Stimulated activated CD8-positive, alpha-beta memory T cell treated with anti-CD3 and anti-CD28 coated beads, Interleukin-12 subunit alpha, Interleukin-12 subunit beta, amount 100 ng/mL, for 1 hour (primary cell): ENCODE measurements at regions not wholly inside any gene's neighbourhood (a gene's known extent, or its start where the extent isn't known, plus 50 kb on each side); places are given as distances from the start of the nearest gene placed in this dataset.

Source experiments
- DNase-seq: peaks from one replicate; pipeline ENCODE4 v3.0.0-alpha.2; 2020; ENCODE audit warnings: low read depth

DNA sequence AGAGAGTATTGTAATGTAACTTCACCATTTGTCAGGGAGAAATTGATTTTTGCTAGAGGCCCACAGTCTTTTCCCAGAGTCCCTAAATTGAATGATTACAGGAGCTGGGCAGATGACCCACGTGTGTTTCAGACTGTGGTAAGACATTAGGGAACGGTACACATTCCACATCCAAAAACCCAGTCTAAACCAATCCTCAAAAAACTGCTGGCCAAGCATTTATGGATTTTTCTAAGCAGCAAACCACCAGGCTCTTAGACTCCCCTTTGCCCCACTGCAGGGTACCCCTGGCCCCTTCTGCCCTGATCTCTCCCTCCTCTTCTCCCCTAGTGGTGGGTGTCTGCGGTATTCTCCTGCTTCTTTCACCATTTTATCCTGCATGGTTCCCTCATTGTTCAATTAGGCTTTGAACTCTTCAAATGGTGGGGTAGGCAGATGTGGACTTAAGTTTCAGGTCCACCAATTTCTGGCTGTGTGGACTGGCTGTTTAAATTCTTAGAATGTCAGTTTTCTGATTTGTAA is 135.5 kb upstream of the SORCS3 start:
- DNase-seq, result no peak

DNA sequence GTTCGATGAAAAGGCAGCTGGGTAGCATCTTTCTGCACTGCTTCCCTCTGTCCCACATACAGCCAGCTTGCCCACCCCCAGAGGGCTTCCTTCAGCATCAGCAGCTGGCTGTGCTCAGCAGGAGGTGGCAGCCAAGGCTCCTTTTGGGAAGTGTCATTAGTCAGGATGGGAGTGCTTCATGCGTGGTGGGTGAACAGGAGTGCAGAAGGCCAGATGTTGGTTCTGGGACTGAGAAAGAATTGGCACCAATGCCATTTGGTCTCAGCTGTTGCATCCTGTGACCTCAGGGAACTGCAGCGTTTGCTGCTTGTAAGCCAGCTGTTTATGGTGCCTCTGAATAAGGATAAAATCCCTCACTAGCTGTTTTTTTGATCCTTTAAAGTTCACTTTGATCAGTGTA is 131.1 kb upstream of the SORCS3 start:
- DNase-seq, result no peak

DNA sequence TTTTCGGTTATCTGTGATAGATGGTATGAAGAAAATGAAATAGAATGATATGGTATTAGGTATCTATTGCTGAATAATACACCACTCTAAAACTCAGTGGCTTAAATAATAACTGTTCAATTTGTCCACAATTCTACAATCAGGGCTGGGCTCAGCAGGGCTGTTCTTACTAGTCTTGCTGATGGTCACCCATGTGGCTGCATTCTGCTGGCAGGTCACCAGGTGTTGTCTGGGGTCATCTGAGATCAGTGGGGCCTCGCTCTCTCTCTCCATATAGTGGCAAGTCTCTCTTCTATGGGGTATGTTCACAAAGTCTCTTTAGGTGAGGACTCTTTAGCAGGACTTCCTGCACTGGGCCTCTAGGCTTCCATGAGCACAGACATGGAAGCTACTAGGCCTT is 130.4 kb upstream of the SORCS3 start:
- no peak for DNase-seq

DNA sequence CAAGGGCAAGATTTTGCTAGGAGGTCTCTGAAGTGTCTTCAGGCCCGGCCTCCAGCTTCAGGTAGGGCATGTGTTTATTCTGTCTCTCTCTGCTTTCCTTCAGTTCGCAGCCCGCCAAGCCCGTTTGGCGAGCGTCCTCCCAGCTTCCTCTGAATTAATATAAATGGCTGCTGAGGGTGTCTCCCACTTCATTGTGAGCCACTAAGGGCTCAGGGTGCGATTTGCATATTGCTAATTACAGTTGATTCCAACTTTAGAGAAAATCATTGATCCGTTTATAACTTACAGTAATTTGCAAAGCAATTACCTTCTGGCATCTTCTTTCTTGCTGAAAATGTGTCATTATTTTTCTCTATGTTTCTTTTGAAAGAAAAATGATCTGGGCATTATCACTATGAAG is 128.3 kb upstream of the SORCS3 start:
- DNase-seq, result no peak

DNA sequence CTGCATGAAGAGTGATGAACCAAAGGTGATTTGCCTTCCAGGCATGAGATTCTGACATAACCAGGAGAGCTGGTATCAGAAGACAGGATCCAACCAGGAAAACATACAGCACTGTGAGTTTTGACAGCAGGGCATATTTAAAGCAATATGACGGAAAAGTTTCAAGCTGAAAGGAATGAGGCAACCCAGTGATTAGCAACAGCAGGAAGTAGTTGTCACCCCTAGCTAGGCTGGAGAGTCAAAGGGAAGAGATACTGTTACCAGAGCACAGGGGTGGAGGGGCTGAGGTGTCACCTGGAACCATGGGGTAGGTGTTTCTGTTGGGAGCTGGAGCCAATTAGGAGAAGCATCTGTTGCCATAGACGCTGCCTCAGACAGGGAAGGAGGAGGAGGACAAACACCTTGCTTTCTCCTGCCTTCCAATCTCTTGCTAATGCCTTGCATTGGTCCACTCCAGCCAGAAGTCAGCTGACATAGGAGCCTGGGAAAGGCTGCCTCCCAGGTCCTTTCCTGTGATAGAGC is 125.4 kb upstream of the SORCS3 start:
- DNase-seq, result no peak

DNA sequence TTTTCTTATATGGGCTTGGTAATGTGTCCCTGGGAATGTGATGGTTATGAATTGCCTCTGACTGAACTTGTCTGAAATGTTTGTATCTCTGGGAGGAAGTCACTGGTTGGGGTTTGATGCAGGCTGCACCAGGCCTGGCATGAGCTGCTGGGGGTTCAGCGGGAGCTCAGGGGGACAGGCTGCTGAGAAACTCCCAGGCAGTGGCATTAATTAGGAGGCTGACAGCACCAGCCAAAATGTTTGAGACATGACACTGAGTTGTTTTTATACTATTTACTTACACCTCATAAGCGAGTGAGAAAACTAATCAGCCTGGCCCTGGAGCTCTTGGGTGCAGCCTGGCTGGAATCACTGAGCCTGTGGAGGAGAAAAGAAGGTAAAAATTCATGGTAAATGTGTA is 124.1 kb upstream of the SORCS3 start:
- no peak for DNase-seq

DNA sequence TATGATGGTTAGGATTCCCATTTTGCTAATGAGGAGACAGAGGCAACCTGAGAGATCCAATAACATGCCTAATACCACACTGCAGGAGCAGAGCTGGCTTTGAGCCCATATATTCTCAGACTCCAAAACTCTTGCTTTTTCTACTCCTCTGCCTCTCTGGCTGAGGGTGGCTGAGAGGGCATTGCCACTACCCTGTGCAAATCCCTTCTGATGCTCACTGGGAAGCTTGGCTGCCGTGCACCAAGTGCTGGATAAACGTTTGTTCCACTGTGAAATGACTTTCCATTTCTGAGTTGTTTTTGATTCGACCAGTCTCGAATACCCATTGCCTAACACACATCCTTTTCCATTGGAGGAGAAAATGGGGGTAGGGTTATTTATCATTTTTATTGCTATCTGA is 123.1 kb upstream of the SORCS3 start:
- no peak for DNase-seq

DNA sequence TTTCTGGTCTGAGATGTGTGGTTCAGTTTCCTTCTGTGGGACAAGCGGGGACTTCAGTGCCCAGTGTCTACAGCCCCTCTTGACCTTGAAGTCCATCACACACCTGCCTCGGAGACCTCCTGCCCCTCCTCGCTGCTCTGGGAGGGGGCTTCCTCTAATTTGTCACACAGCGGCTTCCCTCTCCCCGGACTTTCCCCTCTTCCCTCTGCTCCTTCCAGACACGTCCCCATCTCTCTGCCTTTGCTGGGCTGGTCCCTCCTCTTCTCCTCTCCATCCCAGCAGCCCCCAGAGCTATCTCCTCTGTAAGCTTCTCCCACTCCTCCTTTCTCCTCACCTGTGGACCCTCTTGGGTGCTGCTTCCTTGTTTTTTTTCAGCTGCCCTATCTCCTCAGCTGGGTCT is 122.2 kb upstream of the SORCS3 start:
- DNase-seq, result no peak

DNA sequence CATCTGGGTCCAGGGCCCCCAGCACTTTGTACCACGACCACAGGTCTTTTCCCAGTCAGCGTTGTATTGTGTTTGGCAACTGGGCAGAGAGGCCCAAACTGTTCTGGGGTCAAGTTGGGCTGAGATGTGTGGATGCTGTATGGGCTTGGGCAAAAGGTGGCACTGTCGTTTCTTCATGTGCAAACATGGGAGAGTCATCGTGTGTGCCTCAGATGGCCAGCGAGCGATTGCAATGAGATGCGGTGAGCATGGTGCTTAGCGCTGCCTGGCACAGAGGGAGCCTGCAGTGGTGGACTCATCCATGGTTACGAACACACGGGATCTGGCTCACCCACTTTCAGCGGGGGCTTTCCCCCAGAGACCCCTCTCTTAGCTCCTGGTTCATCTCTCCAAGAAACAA is 120.4 kb upstream of the SORCS3 start:
- DNase-seq, result no peak

DNA sequence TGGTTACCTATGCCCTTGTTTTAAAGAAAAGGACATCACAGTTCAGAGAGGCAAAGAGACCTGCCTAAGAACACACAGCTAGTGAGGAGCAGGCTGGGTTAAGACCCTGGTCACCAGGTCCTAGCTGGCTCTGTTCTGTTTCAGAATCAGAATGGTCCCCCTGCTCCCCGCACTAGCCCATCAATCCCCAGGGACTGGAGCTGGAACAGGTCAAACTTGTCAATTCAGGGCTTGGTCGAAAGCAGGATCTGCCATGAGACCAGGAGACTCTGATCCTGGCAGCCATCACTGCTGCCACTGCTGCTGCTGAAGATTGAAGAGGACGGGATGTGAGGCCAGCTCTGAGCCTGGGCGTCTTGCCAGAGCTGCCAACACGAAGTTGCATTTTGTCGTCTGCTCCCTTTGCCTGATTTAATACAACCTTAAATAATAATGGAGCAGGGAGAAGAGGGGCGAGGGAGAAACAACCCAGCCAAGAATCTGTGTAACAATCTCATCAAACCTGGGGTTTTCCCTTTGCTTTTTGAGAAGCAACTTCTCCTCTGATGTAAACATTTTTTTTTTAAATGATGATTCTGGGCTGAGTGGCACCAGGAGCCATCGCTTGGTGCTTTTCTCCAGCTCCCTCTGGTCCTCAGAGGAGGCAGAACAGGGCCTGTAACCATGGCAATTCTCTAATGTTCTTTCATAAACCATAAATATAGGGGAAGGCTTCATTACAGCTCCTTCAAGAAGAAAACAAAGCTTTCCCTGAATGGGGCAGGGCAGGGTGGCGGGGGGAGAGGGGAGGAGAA is 119.0 kb upstream of the SORCS3 start:
- no peak for DNase-seq

DNA sequence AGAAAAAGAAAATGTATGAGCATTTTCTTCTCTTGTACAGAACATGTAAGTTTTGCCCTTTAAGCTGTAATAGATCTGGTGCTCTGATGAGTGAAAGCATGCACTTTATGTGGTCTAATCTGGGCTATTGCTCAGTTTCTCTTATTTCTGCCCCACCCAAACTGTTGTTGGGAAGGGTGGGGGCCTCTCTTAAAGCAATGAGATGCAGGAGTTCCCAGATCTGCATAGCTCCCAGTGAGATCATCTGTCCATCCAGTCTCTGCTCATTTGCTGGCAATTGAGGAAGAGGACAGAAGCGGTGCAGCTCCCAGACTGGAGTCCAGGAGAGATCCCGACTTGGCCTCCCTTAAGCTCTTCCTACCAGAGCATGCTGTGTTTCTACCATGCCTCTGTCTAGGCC is 114.9 kb upstream of the SORCS3 start:
- no peak for DNase-seq

DNA sequence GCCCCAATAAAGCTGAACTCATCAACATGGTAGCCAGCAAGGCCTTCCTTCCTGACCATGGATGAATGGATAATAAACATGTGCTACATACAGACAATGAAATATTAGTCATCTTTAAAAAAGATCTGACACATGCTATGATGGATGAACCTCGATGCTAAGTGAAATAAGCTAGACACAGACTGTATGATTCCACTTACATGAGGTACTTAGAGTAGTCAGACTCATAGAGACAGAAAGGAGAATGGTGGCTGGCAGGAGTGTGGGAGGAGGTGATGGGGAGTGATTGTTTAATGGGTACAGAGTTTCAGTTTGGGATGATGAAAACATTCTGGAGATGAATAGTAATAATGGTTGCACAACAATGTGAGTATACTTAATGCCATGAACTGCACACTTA is 114.1 kb upstream of the SORCS3 start:
- no peak for DNase-seq

DNA sequence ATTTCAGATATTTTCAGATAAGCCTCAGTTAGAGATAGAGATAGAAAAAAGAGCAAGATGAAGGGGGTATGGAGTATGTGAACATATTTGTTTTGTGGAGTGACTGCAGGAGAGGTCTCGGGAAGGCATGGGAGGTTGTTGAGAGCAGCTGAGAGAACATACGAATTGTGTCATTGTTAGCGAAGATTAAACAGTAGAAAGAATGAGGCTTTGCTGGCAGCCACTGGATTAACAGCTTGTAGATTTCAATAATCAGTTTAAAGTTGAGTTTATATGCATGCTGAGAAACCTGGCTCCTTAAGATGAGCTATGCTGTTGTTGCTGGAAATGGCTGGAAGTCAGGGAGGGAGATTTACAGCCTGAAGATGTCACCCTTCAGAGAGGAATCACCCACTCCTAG is 100.9 kb upstream of the SORCS3 start:
- no peak for DNase-seq

DNA sequence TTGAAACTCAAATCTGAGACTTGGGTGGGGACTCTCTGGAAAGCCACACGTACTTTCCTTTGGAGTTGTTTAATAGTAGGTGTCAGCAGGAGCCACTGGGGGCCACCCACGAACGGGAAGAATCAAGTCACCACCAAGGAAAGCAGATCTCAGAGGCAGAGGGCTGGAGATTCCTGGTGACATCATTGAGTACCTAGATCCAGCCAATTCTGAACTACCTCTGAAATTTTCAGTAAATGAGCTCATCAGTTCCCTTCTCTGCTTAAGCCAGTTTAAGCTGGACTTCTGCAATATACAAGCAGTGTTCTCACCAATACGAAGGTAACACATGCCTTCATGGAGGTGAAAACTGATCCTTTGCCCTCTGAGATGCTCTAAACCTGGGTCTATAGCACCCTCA is 99.3 kb upstream of the SORCS3 start:
- no peak for DNase-seq

DNA sequence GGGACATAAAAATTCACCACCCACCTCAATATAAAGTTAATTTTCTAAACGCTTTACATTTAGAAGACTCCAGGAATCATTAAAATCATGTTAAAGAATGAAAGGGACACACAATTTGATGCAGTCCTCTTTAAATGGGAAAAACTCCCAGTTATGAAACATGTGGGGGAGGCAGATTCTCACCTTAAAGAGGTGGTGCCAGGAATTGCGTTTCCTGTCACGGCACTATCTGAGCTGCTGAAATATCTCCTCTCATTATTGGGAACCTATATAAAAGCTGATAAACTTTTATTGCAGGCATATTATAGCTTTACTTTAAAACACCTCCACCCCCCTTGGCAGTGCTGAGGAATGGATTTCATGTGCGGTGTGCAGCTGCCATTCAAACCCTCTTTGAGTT is 94.8 kb upstream of the SORCS3 start:
- DNase-seq, result no peak

DNA sequence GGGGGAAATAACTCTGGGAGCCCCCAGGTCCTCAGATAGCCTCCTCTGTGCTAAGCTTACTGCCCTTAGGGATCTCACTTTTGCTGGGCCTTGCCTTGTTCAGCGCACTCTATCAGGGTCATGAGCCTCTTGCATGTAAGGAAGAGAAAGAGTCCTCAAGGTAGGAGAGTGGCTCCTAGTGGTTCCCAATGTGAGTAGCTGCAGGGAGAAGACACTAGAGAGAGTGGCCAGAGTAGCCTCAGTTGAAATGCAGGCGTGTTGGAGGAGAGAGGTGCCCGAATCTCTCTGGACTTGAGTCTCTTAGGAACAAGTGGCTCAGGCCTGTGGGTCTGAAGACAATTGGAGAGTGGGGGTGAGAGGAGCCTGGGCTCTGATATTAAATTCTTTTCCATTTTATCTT is 94.3 kb upstream of the SORCS3 start:
- no peak for DNase-seq

DNA sequence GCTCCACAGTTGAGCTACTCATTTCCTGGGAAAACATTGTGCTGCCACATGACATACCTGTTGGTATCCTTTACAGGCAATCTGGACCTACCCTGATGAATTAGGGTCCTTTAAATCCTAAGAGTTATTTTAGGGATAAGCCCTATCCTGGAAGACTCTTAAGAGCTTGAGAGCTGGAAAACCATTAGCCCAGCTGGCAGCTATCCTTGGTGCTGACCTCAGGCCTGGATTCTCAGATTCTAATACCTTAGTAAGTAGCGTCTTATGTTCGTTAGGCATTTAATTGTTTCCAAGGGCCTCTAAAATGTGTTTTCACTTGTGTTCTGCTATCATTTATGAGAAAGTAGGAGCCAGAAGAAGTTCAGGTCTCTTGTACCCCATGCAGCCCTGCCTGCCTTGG is 93.0 kb upstream of the SORCS3 start:
- DNase-seq, result no peak

DNA sequence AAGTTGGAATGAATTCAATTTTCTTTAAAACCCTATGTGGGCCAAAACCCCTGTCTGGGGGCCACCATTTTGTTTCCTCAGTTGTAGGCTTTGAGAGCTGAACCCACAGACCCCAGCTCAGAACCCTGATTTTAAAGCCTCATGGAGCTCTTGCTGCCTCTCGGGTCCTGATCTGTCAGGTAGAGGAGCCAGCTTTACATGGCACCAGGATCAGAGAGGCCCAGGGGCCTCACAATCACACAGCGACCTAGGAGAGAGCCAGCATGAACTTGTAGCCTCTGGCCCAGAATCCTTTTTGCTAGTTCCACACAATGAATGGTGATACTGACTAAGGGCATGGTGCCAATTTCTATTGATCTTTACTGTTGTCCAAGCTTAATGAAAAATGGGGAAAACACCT is 84.3 kb upstream of the SORCS3 start:
- no peak for DNase-seq

DNA sequence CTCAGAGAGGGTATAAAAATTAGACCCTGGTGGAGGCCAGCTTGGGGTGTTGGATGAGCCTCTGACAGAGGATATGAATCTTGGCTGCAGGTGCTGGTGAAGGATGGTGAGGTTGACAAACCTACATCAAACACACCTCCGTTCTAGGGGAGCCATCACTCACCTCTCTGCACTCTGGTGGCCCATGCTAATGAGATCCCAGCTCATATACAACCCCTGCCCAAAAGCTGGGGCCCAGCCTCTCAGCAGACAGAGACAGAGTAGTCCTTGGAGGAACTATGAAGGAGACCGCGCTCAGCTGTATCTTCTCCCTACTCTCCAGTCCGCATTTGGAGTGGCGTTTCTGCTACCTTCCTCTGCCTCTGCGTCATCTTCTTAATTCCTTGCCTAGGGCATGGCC is 83.1 kb upstream of the SORCS3 start:
- no peak for DNase-seq

DNA sequence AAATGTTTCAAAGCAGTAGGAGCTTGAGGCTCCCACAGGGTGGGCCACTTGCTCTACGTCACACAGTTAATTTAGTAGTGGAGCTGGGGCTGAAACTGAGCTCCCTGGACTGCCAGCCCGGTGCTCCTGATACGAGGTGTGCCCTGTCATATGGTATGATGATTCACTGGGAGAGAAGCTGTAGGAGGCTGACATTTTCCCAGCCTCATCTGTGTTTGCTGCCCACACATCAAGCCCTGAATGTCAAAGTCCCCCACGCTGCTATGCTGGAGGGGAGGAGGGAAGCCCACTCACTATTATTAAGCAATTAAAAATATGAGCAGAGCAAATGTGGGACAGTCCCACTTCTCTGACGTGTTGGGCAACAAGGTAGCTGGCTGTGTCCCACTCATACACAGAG is 81.2 kb upstream of the SORCS3 start:
- DNase-seq, result no peak

DNA sequence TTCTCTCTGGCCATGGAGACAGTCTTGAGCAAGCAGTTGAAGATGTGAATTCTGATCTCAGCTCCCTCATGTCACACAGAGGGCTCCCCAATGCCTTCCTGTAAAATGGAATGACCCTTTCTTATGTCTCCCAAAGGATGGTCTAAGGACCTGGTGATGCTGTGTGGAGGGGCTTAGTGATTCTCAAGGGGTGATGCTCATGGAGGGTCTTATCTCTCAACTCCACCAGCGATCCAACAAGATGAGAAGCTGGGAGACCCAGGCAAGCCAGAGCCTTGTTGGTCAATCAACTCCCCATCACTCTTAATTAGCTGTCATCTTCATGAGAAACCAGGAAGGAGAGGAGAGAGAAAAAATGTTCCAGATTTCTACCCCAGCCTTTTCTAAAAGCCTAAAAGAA is 78.0 kb upstream of the SORCS3 start:
- no peak for DNase-seq

DNA sequence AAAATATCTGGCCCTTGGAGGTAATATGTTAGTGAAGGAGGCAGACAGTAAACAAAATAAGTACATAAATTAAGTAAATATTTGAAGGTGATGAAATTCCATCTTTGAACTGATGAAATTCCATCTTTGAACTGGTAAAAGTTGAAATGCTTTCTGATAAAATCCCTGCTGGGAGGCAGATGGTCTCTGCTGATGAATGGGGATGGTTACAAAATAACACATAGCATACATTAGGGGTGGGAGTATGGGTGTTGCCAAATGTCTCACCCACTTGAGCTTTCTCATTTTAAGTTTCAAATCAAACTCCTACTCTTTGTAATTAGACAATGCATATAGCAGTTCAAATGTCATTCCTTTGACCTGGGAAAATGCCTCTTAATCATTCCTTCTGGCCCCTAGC is 77.5 kb upstream of the SORCS3 start:
- no peak for DNase-seq

DNA sequence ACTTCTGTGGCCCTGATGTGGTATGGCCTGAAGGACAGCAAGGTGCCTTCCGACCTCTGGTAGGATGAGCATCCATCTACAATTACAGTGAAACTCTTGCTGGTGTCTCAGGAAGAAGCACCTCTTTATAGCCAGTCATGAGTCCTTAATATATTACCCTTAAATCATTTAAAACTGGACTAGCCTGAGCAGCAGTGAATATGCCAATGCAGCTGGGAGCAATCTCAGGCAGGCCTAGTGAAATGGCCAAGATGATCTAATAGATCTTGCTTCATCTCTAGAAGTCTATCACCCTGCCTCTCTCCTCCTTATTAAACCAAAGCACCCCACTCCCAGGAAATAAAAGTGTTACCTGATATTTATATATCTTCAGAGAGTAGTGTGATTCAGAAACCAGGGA is 66.7 kb upstream of the SORCS3 start:
- DNase-seq, result no peak

DNA sequence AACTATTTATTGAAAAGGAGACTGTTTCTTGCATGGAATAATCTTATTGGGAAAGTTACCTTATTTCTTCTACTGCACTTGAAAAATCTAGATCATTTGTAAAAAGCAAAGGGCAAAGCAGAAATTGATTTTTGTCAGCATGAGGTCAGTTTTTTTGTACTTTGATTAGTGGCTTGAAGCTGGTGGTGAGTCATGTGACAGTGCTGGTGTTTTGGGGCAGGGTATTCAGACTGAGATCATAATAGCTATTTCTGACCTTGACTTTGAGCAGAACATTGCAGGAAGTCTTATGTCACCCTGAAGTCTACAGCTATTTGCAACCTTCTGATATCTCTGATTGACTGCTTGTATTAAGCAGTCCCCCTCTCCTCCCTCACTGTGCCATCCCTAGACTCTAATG is 66.3 kb upstream of the SORCS3 start:
- no peak for DNase-seq
